HL-60/S4 (cell line): ENCODE measurements at regions not wholly inside any gene's neighbourhood (a gene's known extent, or its start where the extent isn't known, plus 50 kb on each side); places are given as distances from the start of the nearest gene placed in this dataset.

Experiments used
- in situ Hi-C: fragments of 300-500 bp; cut with MboI; formaldehyde crosslinking; loops from 2 replicates; pipeline ENCODE4 v1.14.3; 2022; ENCODE audit warnings: low sequenced_read_pairs

GRCh38 chr17:14701886-14702285 is 401.0 kb downstream of the HS3ST3B1 start:
- in situ Hi-C loops, result no loop called here

GRCh38 chr17:14699574-14700185 is 398.8 kb downstream of the HS3ST3B1 start:
- in situ Hi-C loops, result no loop called here

DNA sequence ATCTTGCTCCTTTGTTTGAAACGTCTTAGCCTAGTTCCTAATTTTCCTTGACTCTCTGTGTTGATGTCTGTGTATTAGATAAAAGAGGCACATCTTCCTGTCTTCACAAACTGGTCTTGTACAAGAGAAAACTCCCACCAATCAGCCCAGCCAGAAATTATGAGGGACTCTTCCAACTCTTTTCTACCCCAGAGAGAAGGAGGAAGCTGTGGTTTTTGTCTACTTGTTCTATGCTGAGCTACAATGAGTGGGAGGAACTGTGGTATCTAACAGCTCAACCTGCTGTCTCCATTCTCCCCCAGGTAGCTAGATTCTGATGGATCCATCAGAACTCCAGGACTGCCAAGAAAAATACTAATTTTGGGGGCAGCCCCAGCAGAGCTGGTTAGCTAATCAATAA is 392.5 kb downstream of the HS3ST3B1 start:
- in situ Hi-C loops, result no loop called here

DNA sequence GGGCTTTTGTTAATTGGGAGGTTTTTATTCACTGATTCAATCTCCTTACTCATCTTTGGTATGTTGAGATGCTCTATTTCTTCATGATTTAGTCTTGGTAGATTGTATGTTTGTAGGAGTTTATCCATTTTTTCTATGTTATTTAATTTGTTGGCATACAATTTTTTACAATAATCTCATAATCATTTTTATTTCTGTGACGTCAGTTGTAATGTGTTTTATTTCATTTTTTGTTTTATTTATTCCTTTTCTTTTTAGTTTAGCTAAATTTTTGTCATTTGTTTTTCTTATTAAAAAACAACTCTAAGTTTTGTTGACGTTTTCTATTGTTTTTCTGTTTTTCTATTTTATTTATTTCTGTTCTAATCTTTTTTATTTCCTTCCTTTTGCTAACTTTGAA is 389.8 kb downstream of the HS3ST3B1 start:
- in situ Hi-C loops, result no loop called here

- in situ Hi-C loops, result no loop called here
These were observed 387.3 kb downstream of the HS3ST3B1 start for GRCh38 chr17:14688134-14688533.

DNA sequence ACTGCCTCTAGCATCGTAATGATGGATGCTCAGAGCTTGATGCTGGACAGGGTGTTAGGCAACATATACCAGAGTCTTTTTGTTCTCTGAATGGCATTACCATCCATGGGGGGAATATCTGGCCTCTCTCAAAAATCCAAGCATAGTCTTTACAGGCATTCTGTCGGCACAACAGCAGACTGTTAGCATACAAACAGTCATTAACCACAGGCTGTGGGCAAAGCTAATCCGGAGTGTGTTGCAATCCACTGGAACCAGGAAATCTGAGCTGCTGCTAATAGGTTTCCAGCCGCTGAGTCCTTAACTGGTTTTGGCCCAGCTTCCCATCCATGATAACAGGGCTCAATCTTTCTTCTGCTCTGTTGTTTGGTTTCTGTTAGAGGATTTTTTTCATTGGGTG is 371.9 kb downstream of the HS3ST3B1 start:
- in situ Hi-C loops, result loop anchor here (25.0 kb wide), 1 partner anchor 89 kb away; no protein-coding TSS in a partner anchor

DNA sequence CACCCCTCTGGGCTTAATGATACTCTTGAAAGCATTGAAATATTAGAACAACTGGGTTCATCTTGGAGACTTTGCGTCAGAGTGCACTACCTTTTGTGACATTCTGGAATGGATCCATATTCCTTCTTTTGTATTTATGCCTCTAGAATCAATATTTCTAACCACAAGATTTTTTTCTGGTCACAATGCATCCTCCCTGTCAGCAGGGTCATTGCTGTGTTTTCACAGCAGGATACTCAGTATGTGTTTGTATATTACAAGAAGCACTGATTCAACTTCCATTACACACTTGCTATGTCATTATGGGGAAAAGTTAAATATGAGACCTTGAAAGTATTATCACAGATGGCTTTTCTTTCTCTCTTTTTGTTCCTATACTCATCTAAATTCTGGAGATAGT is 370.0 kb downstream of the HS3ST3B1 start:
- in situ Hi-C loops, result loop anchor here (25.0 kb wide), 1 partner anchor 91 kb away; no protein-coding TSS in a partner anchor

DNA sequence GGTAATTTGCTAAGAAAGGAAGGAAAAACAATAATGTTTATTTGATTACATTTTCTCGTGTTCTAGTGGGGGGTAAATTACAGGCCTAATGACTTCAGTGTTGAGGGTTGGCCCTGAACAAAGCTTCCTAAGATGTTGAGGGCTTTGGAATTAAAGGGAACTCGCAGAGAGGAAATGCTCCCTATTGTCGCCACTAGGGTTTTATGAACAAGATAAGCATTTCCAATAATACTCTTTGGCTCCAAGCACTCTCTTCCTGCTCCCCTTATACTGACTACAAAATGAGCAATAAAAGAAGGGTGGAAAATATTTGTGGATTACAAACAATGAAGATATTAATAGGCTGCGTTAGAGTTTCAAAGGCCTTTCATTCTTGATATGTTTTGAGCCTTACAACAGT is 363.6 kb downstream of the HS3ST3B1 start:
- in situ Hi-C loops, result loop anchor here (25.0 kb wide), 1 partner anchor 98 kb away; no protein-coding TSS in a partner anchor

DNA sequence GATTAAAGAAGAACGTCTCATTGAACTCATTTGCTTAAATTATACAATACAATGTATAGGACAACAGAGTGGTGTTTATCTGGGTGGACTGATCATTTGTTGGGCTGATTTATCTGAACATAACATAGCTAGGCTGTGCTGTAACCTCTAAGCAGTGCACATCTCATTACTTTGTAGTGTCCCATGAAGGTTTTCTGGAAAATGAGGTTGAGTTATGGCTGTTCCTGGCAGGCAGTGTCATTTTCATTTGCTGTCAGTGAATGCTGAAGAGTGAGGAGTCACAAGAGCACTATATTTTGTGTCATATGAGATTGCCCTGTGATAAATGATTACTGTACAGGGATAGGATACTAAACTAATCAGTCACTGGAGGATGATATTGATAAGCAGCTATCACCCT is 340.2 kb downstream of the HS3ST3B1 start:
- in situ Hi-C loops, result no loop called here

DNA sequence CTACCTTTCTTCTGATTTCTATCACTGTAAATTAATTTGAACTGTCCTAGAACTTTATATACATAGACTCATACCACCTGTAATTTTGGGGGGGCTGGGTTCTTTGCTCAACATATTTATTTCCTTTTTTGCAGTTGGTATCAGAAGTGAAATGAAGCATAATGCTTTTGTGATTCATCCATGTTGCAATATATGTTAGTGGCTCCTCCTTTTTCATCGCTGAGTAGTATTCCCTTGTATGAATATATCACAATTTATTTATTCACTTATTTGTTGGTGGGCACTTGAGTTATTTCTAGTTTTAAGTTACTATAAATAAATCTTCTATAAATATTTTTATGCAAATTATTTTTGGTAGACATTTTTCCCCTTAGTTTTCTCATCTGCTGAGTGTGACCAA is 336.4 kb downstream of the HS3ST3B1 start:
- in situ Hi-C loops, result no loop called here

GRCh38 chr17:14630621-14631020 is 329.7 kb downstream of the HS3ST3B1 start:
- in situ Hi-C loops, result no loop called here

- in situ Hi-C loops, result no loop called here
These were observed 329.2 kb downstream of the HS3ST3B1 start for GRCh38 chr17:14630046-14630445.

DNA sequence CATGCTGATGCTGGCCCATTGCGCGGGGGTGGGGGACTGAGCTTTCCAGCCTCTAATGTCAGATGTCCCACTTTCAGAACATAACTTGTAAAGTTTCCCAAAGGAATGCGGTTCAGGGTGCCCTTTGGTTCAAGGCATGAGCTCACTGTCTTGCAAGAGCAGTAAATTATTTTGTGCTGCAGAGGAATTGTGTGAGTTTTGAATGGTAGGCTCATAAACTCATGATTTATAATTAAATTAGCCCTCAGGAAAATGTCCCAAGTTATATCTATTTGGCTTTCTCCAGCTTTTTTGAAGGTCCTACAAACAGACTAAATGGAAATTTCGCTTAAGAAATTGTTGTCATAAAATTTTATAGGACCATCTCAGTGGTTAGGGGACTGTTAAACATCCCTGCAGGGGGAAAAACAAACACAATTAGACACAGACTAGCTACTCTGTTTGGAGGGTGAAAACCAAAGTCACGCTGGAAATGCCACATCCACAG is 321.8 kb downstream of the HS3ST3B1 start:
- in situ Hi-C loops, result no loop called here

GRCh38 chr17:14621826-14622614 is 321.1 kb downstream of the HS3ST3B1 start:
- in situ Hi-C loops, result no loop called here

GRCh38 chr17:14619821-14620220 is 318.9 kb downstream of the HS3ST3B1 start:
- in situ Hi-C loops, result no loop called here

- in situ Hi-C loops, result no loop called here
These were observed 315.6 kb downstream of the HS3ST3B1 start for GRCh38 chr17:14616528-14616927.

GRCh38 chr17:14605267-14605599 is 304.4 kb downstream of the HS3ST3B1 start:
- in situ Hi-C loops, result no loop called here

DNA sequence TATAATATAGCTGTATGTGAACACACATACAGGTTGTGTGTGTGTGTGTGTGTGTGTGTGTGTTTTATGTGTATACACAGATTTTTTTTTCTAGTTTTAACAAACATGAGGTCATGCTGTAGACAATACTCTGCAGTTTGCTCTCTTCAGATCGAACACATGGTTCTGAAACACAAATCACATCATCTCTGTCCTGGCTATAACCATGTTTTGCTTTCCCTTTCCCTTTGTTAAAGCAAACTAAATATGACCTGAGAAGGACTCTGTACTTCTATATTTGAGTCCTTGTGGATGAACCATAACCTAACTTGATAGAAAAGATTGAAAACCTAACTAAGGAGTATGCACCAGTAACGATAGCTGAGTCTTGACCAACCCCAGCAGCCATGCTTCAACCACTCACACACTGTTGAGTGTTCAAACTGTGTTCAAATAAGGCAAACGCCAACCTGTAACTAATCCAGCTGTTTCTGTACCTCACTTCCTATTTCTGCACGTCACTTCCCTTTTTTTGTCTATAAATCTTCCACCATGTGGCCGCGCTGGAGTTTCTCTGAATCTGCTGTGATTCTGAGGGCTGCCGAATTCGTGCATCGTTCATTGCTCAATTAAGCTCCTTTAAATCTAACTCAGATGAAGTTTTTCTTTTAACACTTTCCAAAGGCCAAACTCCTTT is 303.8 kb downstream of the HS3ST3B1 start:
- in situ Hi-C loops, result no loop called here

DNA sequence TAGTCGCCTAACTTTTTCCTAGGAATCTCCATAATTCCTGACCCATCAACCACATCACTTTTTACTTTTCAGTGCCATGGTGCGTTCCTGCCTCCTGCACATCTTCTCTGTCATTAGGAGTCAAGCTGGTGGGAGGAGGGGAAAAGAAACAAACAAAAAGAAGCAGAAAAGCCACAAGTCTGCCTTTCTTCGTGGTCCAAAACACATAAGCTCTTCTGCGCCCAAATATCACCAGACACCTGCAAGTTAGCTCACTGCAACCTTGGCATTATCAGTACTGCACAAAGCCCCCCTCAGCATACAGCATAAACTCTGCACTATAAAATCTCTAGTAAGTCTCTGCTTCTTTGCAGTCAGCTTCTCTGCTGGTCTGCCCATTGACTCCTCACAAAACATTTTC is 295.3 kb downstream of the HS3ST3B1 start:
- in situ Hi-C loops, result no loop called here

DNA sequence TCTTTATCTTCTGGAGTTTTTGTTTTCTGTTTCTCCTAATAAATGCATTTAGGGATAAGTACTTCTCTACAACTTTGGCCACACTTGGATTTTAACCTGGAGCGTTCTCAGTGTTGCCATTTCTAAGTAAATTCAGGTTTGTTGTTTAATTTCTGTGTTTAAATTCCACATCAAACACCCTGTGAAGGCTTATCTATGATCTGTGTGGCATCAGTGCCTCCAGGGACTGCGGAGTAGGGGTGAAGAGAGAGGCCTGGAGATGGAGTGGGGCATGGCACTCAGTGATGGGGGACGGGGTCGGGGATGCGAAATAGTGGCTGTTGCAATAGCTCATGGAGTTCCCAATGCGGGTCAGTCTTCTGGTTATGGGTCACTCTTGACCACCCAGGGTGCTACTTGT is 294.8 kb downstream of the HS3ST3B1 start:
- in situ Hi-C loops, result no loop called here

GRCh38 chr17:14594690-14595089 is 293.8 kb downstream of the HS3ST3B1 start:
- in situ Hi-C loops, result no loop called here

GRCh38 chr17:14593956-14594355 is 293.1 kb downstream of the HS3ST3B1 start:
- in situ Hi-C loops, result no loop called here
